ENCODE measurements at regions not wholly inside any gene's neighbourhood (a gene's known extent, or its start where the extent isn't known, plus 50 kb on each side); places are given as distances from the start of the nearest gene placed in this dataset.

GRCh38 chr5:155625897-155626543 is 612.5 kb downstream of the KIF4B start:
- Histone ChIP-seq H3K27me3 (ENCODE audit: control insufficient read depth, insufficient read depth, low read length) (no peaks in the 10 kb centered on the region), H3K9me3 (ENCODE audit: control insufficient read depth in 2 of 3, insufficient read depth in 1 of 3, low read length in 3 of 3) (no peaks in the 10 kb centered on the region), H3K27ac (ENCODE audit: low read depth in 2 of 2, low read length in 2 of 2) (no peak overlapping the region), H3K9ac (ENCODE audit: low read length in 3 of 3) (no peak overlapping the region), H3K4me1 (ENCODE audit: control insufficient read depth in 2 of 3, insufficient read depth in 2 of 3, low read depth in 1 of 3, low read length in 3 of 3) (no peaks in the 10 kb centered on the region), H3K4me3 (ENCODE audit: low read length in 3 of 3) (no peak overlapping the region), H3K36me3 (ENCODE audit: control insufficient read depth in 2 of 3, insufficient read depth in 3 of 3, low read length in 3 of 3) (no peaks in the 10 kb centered on the region)
- FAIRE-seq (no peak), DNase-seq (no peak)
- intact Hi-C loops (cut with DNase I), result no loop called here
- TF ChIP-seq CTCF (IDR thresholded peaks at IDR 0.05; ENCODE audit: borderline replicate concordance, extremely low read depth, insufficient read depth), result no peak

GRCh38 chr5:155626592-155626991 is 613.0 kb downstream of the KIF4B start:
- intact Hi-C loops (cut with DNase I), result no loop called here
- no peak overlapping the region for H3K9ac ChIP-seq (ENCODE audit: low read length in 3 of 3)
- no peaks in the 10 kb centered on the region for H3K27me3 ChIP-seq (ENCODE audit: control insufficient read depth, insufficient read depth, low read length)
- no peak for TF ChIP-seq CTCF (IDR thresholded peaks at IDR 0.05; ENCODE audit: borderline replicate concordance, extremely low read depth, insufficient read depth)
- no peak overlapping the region for H3K4me3 ChIP-seq (ENCODE audit: low read length in 3 of 3)
- no peak overlapping the region for H3K27ac ChIP-seq (ENCODE audit: low read depth in 2 of 2, low read length in 2 of 2)
- H3K4me1 ChIP-seq (ENCODE audit: control insufficient read depth in 2 of 3, insufficient read depth in 2 of 3, low read depth in 1 of 3, low read length in 3 of 3), result no peaks in the 10 kb centered on the region
- H3K9me3 ChIP-seq (ENCODE audit: control insufficient read depth in 2 of 3, insufficient read depth in 1 of 3, low read length in 3 of 3), result no peaks in the 10 kb centered on the region
- no peaks in the 10 kb centered on the region for H3K36me3 ChIP-seq (ENCODE audit: control insufficient read depth in 2 of 3, insufficient read depth in 3 of 3, low read length in 3 of 3)
- FAIRE-seq, result no peak
- no peak for DNase-seq

GRCh38 chr5:155628346-155628745 is 614.8 kb downstream of the KIF4B start:
- no peak for FAIRE-seq
- Histone ChIP-seq H3K9me3 (ENCODE audit: control insufficient read depth in 2 of 3, insufficient read depth in 1 of 3, low read length in 3 of 3) (no peaks in the 10 kb centered on the region), H3K4me1 (ENCODE audit: control insufficient read depth in 2 of 3, insufficient read depth in 2 of 3, low read depth in 1 of 3, low read length in 3 of 3) (no peaks in the 10 kb centered on the region), H3K4me3 (ENCODE audit: low read length in 3 of 3) (no peak overlapping the region), H3K9ac (ENCODE audit: low read length in 3 of 3) (no peak overlapping the region), H3K36me3 (ENCODE audit: control insufficient read depth in 2 of 3, insufficient read depth in 3 of 3, low read length in 3 of 3) (no peaks in the 10 kb centered on the region), H3K27me3 (ENCODE audit: control insufficient read depth, insufficient read depth, low read length) (no peaks in the 10 kb centered on the region), H3K27ac (ENCODE audit: low read depth in 2 of 2, low read length in 2 of 2) (no peak overlapping the region)
- no peak for DNase-seq
- intact Hi-C loops (cut with DNase I), result no loop called here
- TF ChIP-seq CTCF (IDR thresholded peaks at IDR 0.05; ENCODE audit: borderline replicate concordance, extremely low read depth, insufficient read depth), result no peak

- no peaks in the 10 kb centered on the region for H3K4me1 ChIP-seq (ENCODE audit: control insufficient read depth in 2 of 3, insufficient read depth in 2 of 3, low read depth in 1 of 3, low read length in 3 of 3)
- FAIRE-seq (no peak), DNase-seq (no peak)
- H3K36me3 ChIP-seq (ENCODE audit: control insufficient read depth in 2 of 3, insufficient read depth in 3 of 3, low read length in 3 of 3), result no peaks in the 10 kb centered on the region
- intact Hi-C loops (cut with DNase I), result no loop called here
- H3K27ac ChIP-seq (ENCODE audit: low read depth in 2 of 2, low read length in 2 of 2), result no peak overlapping the region
- no peaks in the 10 kb centered on the region for H3K9me3 ChIP-seq (ENCODE audit: control insufficient read depth in 2 of 3, insufficient read depth in 1 of 3, low read length in 3 of 3)
- TF ChIP-seq CTCF (IDR thresholded peaks at IDR 0.05; ENCODE audit: borderline replicate concordance, extremely low read depth, insufficient read depth), result no peak
- no peaks in the 10 kb centered on the region for H3K27me3 ChIP-seq (ENCODE audit: control insufficient read depth, insufficient read depth, low read length)
- H3K9ac ChIP-seq (ENCODE audit: low read length in 3 of 3), result no peak overlapping the region
- no peak overlapping the region for H3K4me3 ChIP-seq (ENCODE audit: low read length in 3 of 3)
Observed at GRCh38 chr5:155629597-155629996, 616.0 kb downstream of the KIF4B start.

Measured in kidney (tissue), 13 donors.